ENCODE measurements at regions not wholly inside any gene's neighbourhood (a gene's known extent, or its start where the extent isn't known, plus 50 kb on each side); places are given as distances from the start of the nearest gene placed in this dataset.

GRCh38 chr10:105973360-105973759, 1191.1 kb downstream of the SORCS1 start (continued):
- TF ChIP-seq ETS1 (IDR thresholded peaks at IDR 0.05): no peak

- H3K4me3 ChIP-seq: no peak overlapping the region
- peaks cover 18% of the 10 kb centered on the region for H3K4me1 ChIP-seq (ENCODE audit: insufficient read depth)
- DNase-seq (ENCODE audit: low spot score): no peak
- H4K20me1 ChIP-seq (replicated peaks; ENCODE audit: insufficient read depth): no peaks in the 10 kb centered on the region
- H3K4me2 ChIP-seq: no peak overlapping the region
- Mint-ChIP-seq H3K27me3 (ENCODE audit: insufficient read depth, low read depth, poor library complexity) (no peaks in the 10 kb centered on the region), H3K4me1 (peaks cover 34% of the 10 kb centered on the region), H3K4me3 (no peak overlapping the region), H3K9me3 (no peaks in the 10 kb centered on the region), H3K36me3 (ENCODE audit: low read depth) (no peaks in the 10 kb centered on the region), H3K27ac (no peak overlapping the region)
- H2AFZ ChIP-seq: no peak overlapping the region
- ATAC-seq: no peak
- no peaks in the 10 kb centered on the region for H3K79me2 ChIP-seq (replicated peaks; ENCODE audit: insufficient read depth)
- H3F3A ChIP-seq (replicated peaks; ENCODE audit: low read depth): no peaks in the 10 kb centered on the region
- no peak overlapping the region for H3K27ac ChIP-seq (ENCODE audit: low read depth)
- H3K36me3 ChIP-seq (ENCODE audit: insufficient read depth): no peaks in the 10 kb centered on the region
- TF ChIP-seq POLR2AphosphoS5 (IDR thresholded peaks at IDR 0.05; ENCODE audit: low read depth) (no peak), NANOG (IDR thresholded peaks at IDR 0.05; ENCODE audit: borderline replicate concordance) (no peak), REST (IDR thresholded peaks at IDR 0.05; ENCODE audit: unreplicated experiment) (no peak), EZH2phosphoT487 (IDR thresholded peaks at IDR 0.05; ENCODE audit: unreplicated experiment) (no peak), JUNB (IDR thresholded peaks at IDR 0.05; ENCODE audit: unreplicated experiment) (no peak), CREB1 (CRISPR knock-in tag; IDR thresholded peaks at IDR 0.05; ENCODE audit: low read depth) (no peak), ZNF331 (CRISPR knock-in tag; IDR thresholded peaks at IDR 0.05; ENCODE audit: low read depth) (no peak), ZNF114 (CRISPR knock-in tag; IDR thresholded peaks at IDR 0.05) (no peak), EZH2 (IDR thresholded peaks at IDR 0.05; ENCODE audit: low read depth, unreplicated experiment) (no peak), ETS1 (IDR thresholded peaks at IDR 0.05) (no peak)
- H3K9me2 ChIP-seq (ENCODE audit: insufficient read depth): no peaks in the 10 kb centered on the region
- H3K27me3 ChIP-seq (ENCODE audit: insufficient read depth): no peaks in the 10 kb centered on the region
Observed at GRCh38 chr10:105971460-105971859, 1193.0 kb downstream of the SORCS1 start.

All from GM23338 (cell line).